Astrocyte (in vitro differentiated cells and primary cell): ENCODE measurements at regions not wholly inside any gene's neighbourhood (a gene's known extent, or its start where the extent isn't known, plus 50 kb on each side); places are given as distances from the start of the nearest gene placed in this dataset.

Experiments
- DNase-seq: peaks from one replicate; pipeline ENCODE4 v3.0.0-alpha.2; 2010; ENCODE audit warnings: low read depth
- FAIRE-seq: peaks from 2 replicates; lab custom pipeline; 2011; peaks lifted over from hg19 to GRCh38; lab: Jason Lieb, UNC
- H2AFZ ChIP-seq: 2 replicates; pipeline ENCODE4 v1.6.0; 2012; ENCODE audit warnings: low read depth, low read length, inconsistent platforms
- H3K27ac ChIP-seq: 2 replicates; pipeline ENCODE4 v1.5.1; 2011; ENCODE audit warnings: low read depth, low read length, inconsistent platforms
- H3K27me3 ChIP-seq: 2 replicates; pipeline ENCODE4 v1.6.0; 2011; ENCODE audit warnings: low read length, inconsistent platforms; ENCODE audit not compliant: insufficient read depth
- H3K36me3 ChIP-seq: 2 replicates; pipeline ENCODE4 v1.5.1; 2011; ENCODE audit warnings: low read length, inconsistent platforms; ENCODE audit not compliant: insufficient read depth
- H3K4me1 ChIP-seq: 2 replicates; pipeline ENCODE4 v1.5.1; 2011; ENCODE audit warnings: low read length, inconsistent platforms; ENCODE audit not compliant: insufficient read depth
- H3K4me2 ChIP-seq: 2 replicates; pipeline ENCODE4 v1.6.0; 2012; ENCODE audit warnings: low read length, inconsistent platforms
- H3K4me3 ChIP-seq: 2 replicates; pipeline ENCODE4 v1.5.1; 2011; ENCODE audit warnings: low read depth, mild to moderate bottlenecking, low read length, inconsistent platforms; ENCODE audit not compliant: insufficient read depth
- H3K79me2 ChIP-seq: 2 replicates; pipeline ENCODE4 v1.6.0; 2012; ENCODE audit warnings: mild to moderate bottlenecking, low read length, inconsistent platforms; ENCODE audit not compliant: insufficient read depth
- H3K9ac ChIP-seq: 2 replicates; pipeline ENCODE4 v1.6.0; 2012; ENCODE audit warnings: mild to moderate bottlenecking, low read length, inconsistent platforms
- H3K9me3 ChIP-seq: 2 replicates; pipeline ENCODE4 v1.5.1; 2012; ENCODE audit warnings: low read depth, mild to moderate bottlenecking, low read length, inconsistent platforms; ENCODE audit not compliant: insufficient read depth
- H4K20me1 ChIP-seq: 2 replicates; pipeline ENCODE4 v1.6.0; 2012; ENCODE audit warnings: low read length, inconsistent platforms; ENCODE audit not compliant: insufficient read depth
- H3K27ac Mint-ChIP-seq: one replicate; pipeline ENCODE4 v1.8.0; 2021; ENCODE audit warnings: mild to moderate bottlenecking, mixed read lengths; ENCODE audit not compliant: unreplicated experiment
- H3K27me3 Mint-ChIP-seq: one replicate; pipeline ENCODE4 v1.8.0; 2021; ENCODE audit warnings: low read depth, mixed read lengths; ENCODE audit not compliant: unreplicated experiment
- H3K36me3 Mint-ChIP-seq: one replicate; pipeline ENCODE4 v1.8.0; 2021; ENCODE audit warnings: low read depth, mixed read lengths; ENCODE audit not compliant: unreplicated experiment
- H3K4me1 Mint-ChIP-seq: one replicate; pipeline ENCODE4 v1.8.0; 2021; ENCODE audit warnings: low read depth, mixed read lengths; ENCODE audit not compliant: unreplicated experiment
- H3K4me3 Mint-ChIP-seq: one replicate; pipeline ENCODE4 v1.8.0; 2021; ENCODE audit warnings: mild to moderate bottlenecking, moderate library complexity, mixed read lengths; ENCODE audit not compliant: unreplicated experiment
- H3K9me3 Mint-ChIP-seq: one replicate; pipeline ENCODE4 v1.8.0; 2021; ENCODE audit warnings: mild to moderate bottlenecking, mixed read lengths; ENCODE audit not compliant: unreplicated experiment
- CTCF ChIP-seq: IDR thresholded peaks from 2 replicates; pipeline ENCODE4 v1.5.1; 2011; ENCODE audit warnings: low read depth, mild to moderate bottlenecking, inconsistent platforms, low read length, moderate library complexity; ENCODE audit not compliant: insufficient read depth
- EZH2 ChIP-seq: IDR thresholded peaks from 2 replicates; pipeline ENCODE4 v1.6.1; 2012; ENCODE audit warnings: mild to moderate bottlenecking, low read length, inconsistent platforms; ENCODE audit not compliant: insufficient read depth

- Histone ChIP-seq H2AFZ (no peak overlapping the region), H3K9ac (no peak overlapping the region), H3K4me1 (no peaks in the 10 kb centered on the region), H3K79me2 (no peaks in the 10 kb centered on the region), H3K4me3 (no peak overlapping the region), H3K36me3 (no peaks in the 10 kb centered on the region), H3K4me2 (no peak overlapping the region), H4K20me1 (no peaks in the 10 kb centered on the region), H3K27me3 (no peaks in the 10 kb centered on the region), H3K9me3 (no peaks in the 10 kb centered on the region), H3K27ac (no peak overlapping the region)
- no peak overlapping the region for H3K27ac Mint-ChIP-seq
- TF ChIP-seq EZH2 (no peak), CTCF (no peak)
- no peak overlapping the region for H3K4me3 Mint-ChIP-seq
- H3K9me3 Mint-ChIP-seq, result no peaks in the 10 kb centered on the region
- H3K36me3 Mint-ChIP-seq, result no peaks in the 10 kb centered on the region
- H3K27me3 Mint-ChIP-seq, result no peaks in the 10 kb centered on the region
- H3K4me1 Mint-ChIP-seq, result no peaks in the 10 kb centered on the region
- FAIRE-seq (no peak), DNase-seq (no peak)
Measured at GRCh38 chr2:83859553-83859952, 599.5 kb downstream of the SUCLG1 start.

- peaks cover 2% of the 10 kb centered on the region for H3K4me1 Mint-ChIP-seq
- Histone ChIP-seq H3K4me2 (no peak overlapping the region), H2AFZ (no peak overlapping the region), H3K27me3 (no peaks in the 10 kb centered on the region), H3K4me1 (no peaks in the 10 kb centered on the region), H3K9me3 (no peaks in the 10 kb centered on the region), H3K36me3 (no peaks in the 10 kb centered on the region), H4K20me1 (no peaks in the 10 kb centered on the region), H3K79me2 (no peaks in the 10 kb centered on the region), H3K4me3 (no peak overlapping the region), H3K27ac (no peak overlapping the region), H3K9ac (no peak overlapping the region)
- H3K27ac Mint-ChIP-seq, result no peak overlapping the region
- H3K27me3 Mint-ChIP-seq, result no peaks in the 10 kb centered on the region
- H3K4me3 Mint-ChIP-seq, result no peak overlapping the region
- FAIRE-seq (no peak), DNase-seq (no peak)
- TF ChIP-seq CTCF (no peak), EZH2 (no peak)
- H3K36me3 Mint-ChIP-seq, result no peaks in the 10 kb centered on the region
- H3K9me3 Mint-ChIP-seq, result peaks cover 5% of the 10 kb centered on the region
Measured at GRCh38 chr2:83851066-83851465, 608.0 kb downstream of the SUCLG1 start.

GRCh38 chr2:83850071-83850725, 608.9 kb downstream of the SUCLG1 start:
- H2AFZ ChIP-seq, result no peak overlapping the region

More at GRCh38 chr2:83850071-83850725, 608.9 kb downstream of the SUCLG1 start:
- no peaks in the 10 kb centered on the region for H3K27me3 ChIP-seq
- TF ChIP-seq EZH2 (no peak), CTCF (no peak)
- no peaks in the 10 kb centered on the region for H4K20me1 ChIP-seq
- H3K36me3 ChIP-seq, result no peaks in the 10 kb centered on the region
- H3K36me3 Mint-ChIP-seq, result no peaks in the 10 kb centered on the region
- H3K9me3 ChIP-seq, result no peaks in the 10 kb centered on the region
- no peak for DNase-seq
- H3K27ac Mint-ChIP-seq, result peak overlapping the region; percentile 62
- H3K4me3 Mint-ChIP-seq, result no peak overlapping the region
- no peak overlapping the region for H3K4me2 ChIP-seq
- no peaks in the 10 kb centered on the region for H3K27me3 Mint-ChIP-seq
- H3K79me2 ChIP-seq, result no peaks in the 10 kb centered on the region
- H3K4me3 ChIP-seq, result no peak overlapping the region
- H3K4me1 ChIP-seq, result no peaks in the 10 kb centered on the region
- peaks cover 5% of the 10 kb centered on the region for H3K9me3 Mint-ChIP-seq
- no peak for FAIRE-seq
- no peak overlapping the region for H3K9ac ChIP-seq
- no peak overlapping the region for H3K27ac ChIP-seq
- peaks cover 2% of the 10 kb centered on the region for H3K4me1 Mint-ChIP-seq
